Endometrium (tissue), 2 donors: ENCODE measurements at regions not wholly inside any gene's neighbourhood (a gene's known extent, or its start where the extent isn't known, plus 50 kb on each side); places are given as distances from the start of the nearest gene placed in this dataset.
A peak's percentile ranks its signal among the peaks of the same experiment; 100 is the strongest.
"Not testable (repeated sequence)": the region's sequence is repeated elsewhere in the genome, so short reads cannot be mapped to it uniquely, and the experiment has no call there.

Experiments
- FAIRE-seq: peaks from 2 replicates; lab custom pipeline; 2012; peaks lifted over from hg19 to GRCh38; lab: Jason Lieb, UNC
- donor health status: control.
- donor health status: control.

DNA sequence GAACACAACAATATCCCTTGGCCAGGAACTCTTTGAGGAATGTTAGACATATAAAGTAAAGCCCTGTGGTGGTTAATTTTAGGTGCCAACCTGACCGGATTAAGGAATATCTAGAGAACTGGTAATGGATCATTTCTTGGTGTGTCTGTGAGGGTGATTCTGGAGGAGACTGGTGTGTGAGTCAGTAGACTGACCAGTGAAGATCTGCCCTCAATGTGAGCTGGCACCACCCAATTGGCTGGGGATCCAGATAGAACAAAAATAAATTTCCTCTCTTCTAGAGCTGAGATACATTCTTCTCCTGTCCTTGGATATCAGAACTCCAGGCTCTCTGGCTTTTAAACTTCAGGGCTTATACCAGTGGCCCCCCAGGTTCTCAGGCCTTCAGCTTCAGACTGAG, 56.2 kb upstream of the TNPO1 start:
- no peak for FAIRE-seq

- FAIRE-seq: no peak
These were observed 63.6 kb upstream of the TNPO1 start for GRCh38 chr5:72752909-72753308.

GRCh38 chr5:72749362-72749997, 67.0 kb upstream of the TNPO1 start:
- no peak for FAIRE-seq

DNA sequence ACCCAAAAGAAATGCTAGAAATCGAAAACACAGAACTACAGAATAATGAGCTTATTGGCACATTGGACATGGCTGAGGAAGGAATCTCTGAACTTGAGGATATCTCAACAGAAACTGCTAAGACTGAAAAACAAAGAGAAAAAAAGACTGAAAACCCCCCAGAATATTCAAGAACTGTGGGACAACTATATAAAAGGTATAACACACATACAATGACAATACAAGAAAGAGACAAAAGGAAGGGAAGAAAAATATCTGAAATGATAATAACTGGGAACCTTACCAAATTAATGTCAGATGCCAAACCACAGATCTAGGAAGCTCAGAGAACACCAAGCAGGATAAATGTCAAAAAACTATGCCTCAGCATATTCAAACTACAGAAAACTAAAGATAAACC, 68.6 kb upstream of the TNPO1 start:
- no peak for FAIRE-seq

DNA sequence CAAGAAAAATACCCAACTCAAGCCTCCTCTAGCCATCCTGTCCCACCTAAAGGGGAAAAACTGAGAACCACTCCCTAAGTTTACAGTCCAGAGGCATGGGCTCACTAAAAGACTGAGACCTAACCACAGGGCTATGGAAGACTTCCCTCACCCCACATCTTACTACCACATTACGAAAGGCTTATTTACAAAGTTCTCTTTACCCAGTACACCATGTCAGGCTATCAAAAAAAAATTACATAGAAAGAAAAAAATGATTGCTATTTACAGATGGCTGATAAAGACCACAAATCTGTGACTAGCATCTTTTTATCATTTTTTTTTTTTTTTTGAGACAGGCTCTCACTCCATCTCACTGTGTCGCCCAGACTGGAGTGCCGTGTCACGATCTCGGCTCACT, 69.7 kb upstream of the TNPO1 start:
- no peak for FAIRE-seq

GRCh38 chr5:72744136-72744535, 72.3 kb upstream of the TNPO1 start:
- no peak for FAIRE-seq

- FAIRE-seq: no peak
These were observed 74.7 kb upstream of the TNPO1 start for GRCh38 chr5:72741805-72742204.

DNA sequence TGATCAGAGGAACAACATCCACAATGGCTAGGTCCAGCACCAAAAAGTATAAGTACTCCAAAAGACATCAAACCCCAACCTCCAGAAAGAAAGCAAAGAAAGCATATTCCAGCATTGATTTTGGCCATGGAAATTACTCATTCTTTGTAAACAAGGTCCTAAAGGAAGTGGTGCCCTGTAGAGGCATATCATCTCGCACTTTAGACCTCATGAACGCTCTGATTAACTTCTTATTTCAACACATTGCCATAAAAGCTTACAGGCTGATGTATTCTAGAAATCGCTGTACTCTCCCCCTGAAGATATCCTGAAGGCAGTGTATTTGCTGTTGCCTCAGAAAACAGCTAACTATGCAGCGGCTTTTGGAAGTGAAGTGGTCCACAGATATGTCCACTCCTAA, 82.7 kb upstream of the TNPO1 start:
- no peak for FAIRE-seq

GRCh38 chr5:72723581-72723980, 92.9 kb upstream of the TNPO1 start:
- FAIRE-seq: no peak

- no peak for FAIRE-seq
These were observed 93.5 kb upstream of the TNPO1 start for GRCh38 chr5:72722792-72723452.

GRCh38 chr5:72721844-72722243, 94.6 kb upstream of the TNPO1 start:
- no peak for FAIRE-seq

- FAIRE-seq: no peak
These were observed 96.3 kb upstream of the TNPO1 start for GRCh38 chr5:72720205-72720604.

GRCh38 chr5:72711351-72711750, 105.1 kb upstream of the TNPO1 start:
- no peak for FAIRE-seq

DNA sequence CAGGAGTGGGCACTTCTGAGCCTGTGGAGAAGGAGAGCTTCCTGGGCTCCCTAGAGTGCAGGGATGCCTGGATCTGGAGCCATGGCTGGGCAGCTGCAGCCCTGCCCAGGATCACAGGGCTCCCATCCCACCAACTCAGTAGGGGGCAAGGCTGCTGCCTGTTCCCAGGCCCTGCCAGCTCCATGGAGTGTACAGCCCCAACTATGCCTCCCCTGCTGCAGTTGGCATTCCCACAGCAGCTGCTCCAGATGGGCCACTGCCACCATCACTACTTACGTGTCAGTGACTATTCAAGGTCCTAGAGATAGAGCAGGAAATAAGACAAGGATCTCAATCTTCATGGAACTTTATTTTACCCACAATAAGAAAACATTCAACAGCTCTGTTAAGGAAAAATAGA, 107.1 kb upstream of the TNPO1 start:
- FAIRE-seq: no peak

DNA sequence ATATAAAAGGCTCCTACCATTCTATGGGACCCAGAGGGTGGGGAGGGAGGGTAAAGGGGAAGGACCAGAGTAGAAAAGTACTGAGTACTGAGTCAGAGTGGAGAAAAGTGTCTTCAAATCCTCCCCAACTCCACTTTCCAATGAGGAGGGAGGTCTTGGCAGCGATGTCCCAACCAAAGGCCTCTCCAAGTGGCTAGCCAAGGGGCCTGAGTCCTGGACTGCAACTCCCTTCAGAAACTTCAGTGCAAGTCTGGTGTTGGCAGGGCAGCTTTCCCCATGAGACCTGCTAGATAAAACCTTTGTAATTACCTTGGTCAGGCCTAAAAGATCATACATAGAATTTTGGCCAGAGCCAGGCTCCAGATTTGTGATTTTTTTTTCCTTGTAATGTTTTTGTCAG, 111.3 kb upstream of the TNPO1 start:
- no peak for FAIRE-seq

- FAIRE-seq: peak; percentile 50
These were observed 112.6 kb upstream of the TNPO1 start for GRCh38 chr5:72703876-72704275.

DNA sequence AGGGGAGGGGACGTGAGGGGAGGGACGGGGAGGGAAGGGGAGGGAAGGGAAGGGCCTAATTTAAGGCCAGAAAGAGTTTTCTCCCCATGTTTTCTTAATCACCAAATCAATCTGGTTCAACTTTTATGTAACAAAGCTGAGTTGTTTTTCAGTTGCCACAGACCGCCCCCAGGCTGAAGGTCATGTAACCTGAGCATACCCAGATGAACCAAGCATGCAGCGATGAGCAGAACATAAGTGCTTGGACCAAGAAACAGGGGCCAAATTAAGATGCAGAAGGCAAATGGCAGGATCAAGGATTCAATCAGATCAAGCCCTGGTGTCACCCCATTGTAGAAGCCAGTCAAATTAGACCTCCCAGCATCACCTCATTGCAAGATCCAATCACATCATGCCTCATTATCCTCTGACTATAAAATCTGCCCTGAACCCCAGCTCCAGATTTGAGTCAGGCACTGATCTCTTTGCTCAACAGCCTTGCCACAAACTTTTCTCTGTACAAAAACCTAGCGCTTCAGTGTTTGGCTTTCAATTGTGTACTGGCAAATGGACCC, 113.5 kb upstream of the TNPO1 start:
- FAIRE-seq: no peak

DNA sequence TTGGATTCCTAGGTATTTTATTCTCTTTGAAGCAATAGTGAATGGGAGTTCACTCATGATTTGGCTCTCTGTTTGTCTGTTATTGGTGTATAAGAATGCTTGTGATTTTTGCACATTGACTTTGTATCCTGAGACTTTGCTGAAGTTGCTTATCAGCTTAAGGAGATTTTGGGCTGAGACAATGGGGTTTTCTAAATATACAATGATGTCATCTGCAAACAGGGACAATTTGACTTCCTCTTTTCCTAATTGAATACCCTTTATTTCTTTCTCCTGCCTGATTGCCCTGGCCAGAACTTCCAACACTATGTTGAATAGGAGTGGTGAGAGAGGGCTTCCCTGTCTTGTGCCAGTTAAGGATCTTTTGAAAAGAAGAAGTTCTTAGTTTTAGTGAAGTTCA, 114.4 kb upstream of the TNPO1 start:
- not testable (repeated sequence) for FAIRE-seq

DNA sequence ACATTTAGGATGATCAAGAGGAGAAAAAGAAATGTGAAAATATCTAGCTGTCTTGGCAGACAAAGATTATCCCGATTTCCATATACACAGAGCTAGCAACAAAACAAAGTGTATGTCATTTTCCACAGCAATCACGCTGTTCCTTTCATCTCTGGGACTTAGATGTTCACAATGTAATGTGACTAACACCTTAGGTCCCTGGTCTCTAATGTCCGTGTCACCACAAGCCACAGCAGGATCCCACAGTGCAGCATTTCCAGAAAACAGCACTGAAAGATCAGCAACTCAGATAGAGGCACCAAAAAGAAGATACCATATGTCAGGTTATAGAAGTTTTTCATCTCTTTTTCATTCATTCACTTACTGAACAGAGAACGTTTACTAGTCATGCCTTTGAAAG, 118.0 kb upstream of the TNPO1 start:
- FAIRE-seq: no peak

GRCh38 chr5:72697622-72698021, 118.8 kb upstream of the TNPO1 start:
- FAIRE-seq: no peak

GRCh38 chr5:72695659-72696058, 120.8 kb upstream of the TNPO1 start:
- no peak for FAIRE-seq

- FAIRE-seq: no peak
These were observed 121.6 kb upstream of the TNPO1 start for GRCh38 chr5:72694856-72695255.

DNA sequence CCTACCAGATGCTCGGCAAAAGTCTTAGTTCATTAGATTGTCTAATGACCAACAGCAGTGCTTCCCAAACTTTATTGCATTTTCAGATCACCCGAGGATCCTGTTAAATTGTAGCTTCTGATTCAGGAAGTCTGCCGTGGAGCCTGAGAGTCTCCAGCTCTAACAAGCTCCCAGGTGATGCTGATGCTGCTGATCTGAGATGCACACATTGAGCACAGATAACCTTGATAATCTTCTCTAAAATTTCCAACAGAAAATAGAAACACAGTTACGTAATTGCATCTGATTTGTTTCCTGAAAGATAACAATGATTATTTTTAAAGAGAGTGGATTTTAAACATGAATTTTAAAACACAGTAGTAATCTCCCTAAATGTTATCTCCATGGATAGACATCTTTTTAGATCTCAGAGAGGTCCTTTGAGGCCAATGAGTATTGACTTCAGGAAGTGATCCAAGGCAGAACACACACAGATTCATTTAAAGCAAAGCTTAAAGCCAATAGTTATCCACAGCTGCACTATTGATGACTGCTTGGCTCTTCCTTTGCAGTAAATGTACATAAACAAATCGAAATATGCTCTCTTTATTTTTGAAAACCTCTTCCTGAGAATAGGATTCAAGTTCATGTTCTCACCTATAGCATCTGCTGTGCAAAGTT, 122.8 kb upstream of the TNPO1 start:
- FAIRE-seq: no peak
